ENCODE measurements at regions not wholly inside any gene's neighbourhood (a gene's known extent, or its start where the extent isn't known, plus 50 kb on each side); places are given as distances from the start of the nearest gene placed in this dataset.

DNA sequence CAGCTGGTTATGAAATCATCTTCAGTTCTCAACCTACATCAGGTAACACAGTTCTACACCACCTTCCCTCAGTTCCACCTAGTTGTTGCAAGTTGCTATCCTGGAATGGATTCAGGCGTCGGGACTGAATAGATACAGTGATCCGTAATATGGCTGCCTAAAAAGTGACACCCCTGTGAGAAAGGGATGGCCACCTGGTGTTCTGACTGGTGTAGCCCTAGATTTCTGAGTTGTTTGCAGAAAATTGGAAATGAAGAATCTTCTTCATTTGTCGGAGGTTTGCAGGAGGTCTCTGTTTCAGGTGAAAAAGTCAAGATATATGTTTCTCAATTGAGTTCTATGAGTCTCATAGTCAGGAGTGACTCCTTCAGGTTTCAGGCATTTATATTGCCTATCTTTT lies 225.8 kb upstream of the ELAC2 start:
- no peak for DNase-seq (ENCODE audit: extremely low read depth, low read depth, low spot score)

DNA sequence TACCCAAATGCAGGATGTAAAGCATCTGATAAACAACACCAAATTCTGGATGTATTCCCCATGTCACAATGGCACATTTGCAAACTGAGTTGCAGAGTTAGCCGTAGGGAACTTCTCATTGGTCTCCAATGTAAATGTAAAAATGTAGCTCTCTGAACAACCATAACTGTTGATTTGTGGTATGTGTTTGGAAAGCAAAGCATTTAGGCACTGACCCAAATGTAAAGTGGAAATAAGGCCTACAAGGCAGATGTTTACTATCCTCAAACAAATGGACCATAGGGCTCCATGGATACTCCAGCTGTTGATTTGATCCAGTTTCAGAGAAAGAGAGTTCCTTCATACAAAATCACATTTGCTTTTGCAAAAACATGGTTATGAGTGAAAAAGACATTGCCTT lies 223.0 kb upstream of the ELAC2 start:
- no peak for DNase-seq (ENCODE audit: extremely low read depth, low read depth, low spot score)

DNA sequence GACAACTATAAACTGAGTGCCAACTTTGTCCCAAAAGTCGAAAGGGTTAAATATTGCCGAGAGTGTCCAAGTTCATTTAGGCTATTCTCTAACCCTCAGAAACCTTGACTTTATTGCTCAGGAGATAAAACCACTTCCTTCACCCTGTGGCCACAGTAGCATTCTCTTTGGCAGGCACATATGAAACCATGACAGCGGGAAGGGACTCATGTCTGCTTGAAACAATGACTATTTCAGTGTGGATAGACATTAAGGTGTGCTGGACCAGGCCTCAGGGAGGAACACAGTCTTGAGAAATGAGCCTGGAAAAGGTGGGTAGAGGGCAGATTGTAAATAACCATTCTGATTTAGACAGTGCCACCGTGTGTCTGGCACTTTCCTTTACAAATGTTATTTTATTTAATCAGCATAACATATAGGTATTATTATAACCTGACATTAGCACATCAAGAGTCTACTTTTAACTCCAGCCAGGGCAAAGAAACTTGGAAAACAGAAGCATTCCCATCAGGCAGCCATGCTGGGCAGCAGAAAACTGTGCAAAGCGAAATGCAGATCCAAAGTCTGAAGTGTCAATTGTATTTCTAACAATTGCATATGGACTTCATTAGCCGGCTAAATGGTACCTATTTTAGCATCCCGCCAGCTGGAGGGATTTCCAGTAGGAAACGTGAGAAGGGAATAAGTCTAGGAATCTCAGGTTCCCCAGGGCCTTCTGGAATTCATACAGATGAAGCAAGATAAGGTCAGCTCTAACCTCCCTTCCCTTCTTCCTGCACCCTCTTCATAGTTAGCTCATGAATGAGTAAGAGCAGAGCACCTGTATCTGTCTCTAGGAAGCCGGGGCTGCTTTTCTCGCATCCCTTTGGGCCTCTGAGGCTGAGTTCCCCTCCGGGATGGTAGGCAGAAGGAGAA lies 212.8 kb upstream of the ELAC2 start:
- DNase-seq (ENCODE audit: extremely low read depth, low read depth, low spot score), result no peak

DNA sequence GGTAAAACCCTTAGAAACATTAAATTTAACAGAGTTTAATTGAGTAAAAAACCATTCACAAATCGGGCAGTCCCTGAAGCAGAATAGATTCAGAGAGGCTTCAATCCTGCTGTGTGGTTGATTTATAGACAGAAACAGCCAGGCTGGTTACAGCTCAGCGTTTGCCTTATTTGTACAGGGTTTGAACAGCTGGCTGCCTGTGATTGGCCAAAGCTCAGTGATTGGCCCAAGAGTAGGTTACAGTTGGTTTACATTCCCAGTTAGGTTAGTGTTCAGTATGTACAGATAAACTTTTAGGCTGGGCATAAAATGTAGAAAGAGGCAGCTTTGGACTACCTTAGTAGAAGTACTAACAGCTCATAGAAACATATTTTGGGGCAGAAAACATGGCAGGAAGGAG lies 210.4 kb upstream of the ELAC2 start:
- no peak for DNase-seq (ENCODE audit: extremely low read depth, low read depth, low spot score)

DNA sequence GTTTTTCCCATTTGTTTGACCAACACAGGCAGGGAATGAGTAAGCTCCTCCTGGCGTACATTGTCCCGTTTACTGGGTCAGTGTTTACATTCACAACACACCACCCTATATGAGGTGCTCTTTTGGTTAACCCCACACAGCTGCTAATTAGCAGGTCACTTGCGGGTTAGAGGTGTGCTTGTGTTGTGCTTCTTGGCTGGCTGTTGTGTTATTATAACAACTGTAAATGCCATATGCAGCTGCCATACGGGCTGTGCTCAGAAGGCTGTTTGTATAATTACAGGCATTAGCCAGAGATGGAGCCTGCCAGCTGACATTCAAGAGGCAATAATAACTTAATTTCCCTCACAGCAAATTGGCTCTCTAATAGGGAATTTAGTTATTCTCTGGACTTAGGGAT lies 205.1 kb upstream of the ELAC2 start:
- DNase-seq (ENCODE audit: extremely low read depth, low read depth, low spot score), result no peak

DNA sequence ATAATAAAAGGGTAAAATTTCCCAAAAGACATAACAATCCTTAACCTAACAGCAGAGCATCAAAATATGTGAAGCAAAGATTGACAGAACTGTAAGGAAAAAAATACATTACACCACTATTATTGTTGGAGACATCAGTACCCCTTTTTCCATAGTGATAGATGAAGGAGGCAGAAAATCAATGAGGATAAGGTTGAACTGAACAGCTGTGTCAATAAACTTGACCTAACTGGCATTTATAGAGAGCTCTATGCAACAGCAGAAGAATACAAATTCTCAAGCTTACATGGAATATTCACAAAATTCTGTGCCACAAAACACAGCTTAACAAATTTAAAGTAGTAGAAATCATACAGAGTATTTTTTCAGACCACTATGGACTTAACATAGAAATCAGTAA lies 195.0 kb upstream of the ELAC2 start:
- no peak for DNase-seq (ENCODE audit: extremely low read depth, low read depth, low spot score)

DNA sequence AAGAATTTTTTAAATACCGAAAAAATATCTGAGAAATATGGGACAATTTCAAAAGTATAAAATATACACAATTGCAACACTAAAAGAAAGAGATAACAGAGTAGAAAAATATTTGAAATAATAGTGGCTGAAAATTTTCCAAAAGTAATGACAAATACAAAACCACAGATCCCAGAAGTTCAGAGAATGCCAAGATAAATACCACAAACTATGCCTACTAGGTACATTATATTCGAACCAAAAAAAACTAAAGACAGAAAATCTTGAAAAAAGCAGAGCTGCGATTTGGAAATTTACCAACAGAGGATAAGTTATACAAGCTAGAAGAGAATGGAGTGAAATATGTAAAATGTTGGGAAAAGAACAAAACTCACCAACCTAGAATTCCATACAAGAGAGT lies 191.3 kb upstream of the ELAC2 start:
- no peak for DNase-seq (ENCODE audit: extremely low read depth, low read depth, low spot score)

DNA sequence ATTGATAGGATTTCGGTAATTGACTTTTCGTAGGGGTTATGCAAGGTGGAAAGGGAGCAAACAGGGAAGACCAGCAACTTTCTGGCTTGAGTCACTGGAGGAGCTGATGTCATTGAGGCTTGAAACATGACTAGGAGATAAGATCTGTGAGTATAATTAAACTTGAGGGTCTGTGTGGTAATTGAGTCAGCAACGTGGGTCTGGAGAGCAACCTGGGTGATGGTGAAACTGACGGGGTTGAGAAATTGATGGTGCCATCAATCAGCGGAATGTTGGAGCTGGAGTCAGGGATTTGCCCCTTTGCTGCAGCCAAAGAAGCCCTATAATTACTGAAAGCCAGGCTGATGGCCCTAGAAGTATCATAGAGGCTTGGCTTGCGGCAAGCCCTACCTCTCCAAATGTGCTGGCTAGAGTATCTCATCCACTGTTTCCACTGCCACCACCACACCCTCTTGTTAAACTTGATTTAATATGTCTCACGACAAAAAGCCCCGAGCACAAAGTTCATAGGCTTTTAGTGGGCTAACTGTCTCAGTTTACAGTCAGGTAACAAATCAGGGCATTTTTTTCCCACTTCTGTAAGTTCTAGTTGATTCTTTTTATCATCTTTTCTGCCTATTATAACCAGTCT lies 186.9 kb upstream of the ELAC2 start:
- DNase-seq (ENCODE audit: extremely low read depth, low read depth, low spot score), result no peak

DNA sequence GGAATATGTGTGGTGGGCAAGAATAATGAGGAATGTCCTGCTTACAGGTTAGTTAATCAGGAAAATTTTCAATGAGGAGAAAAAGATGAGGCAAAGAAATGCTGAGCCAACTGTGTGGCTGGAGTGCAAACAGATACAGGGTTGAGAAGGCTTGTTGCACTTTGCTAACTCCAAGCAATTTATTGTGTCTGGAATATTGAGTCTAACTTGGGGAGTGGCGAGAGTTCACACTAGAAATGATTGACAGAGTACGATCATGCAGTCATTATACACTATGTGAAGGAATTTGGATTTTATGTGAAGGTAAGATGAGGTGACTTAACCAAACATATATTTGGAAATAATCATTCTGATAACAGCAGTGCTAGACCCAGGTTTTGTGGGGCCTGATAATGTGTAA lies 185.0 kb upstream of the ELAC2 start:
- no peak for DNase-seq (ENCODE audit: extremely low read depth, low read depth, low spot score)

DNA sequence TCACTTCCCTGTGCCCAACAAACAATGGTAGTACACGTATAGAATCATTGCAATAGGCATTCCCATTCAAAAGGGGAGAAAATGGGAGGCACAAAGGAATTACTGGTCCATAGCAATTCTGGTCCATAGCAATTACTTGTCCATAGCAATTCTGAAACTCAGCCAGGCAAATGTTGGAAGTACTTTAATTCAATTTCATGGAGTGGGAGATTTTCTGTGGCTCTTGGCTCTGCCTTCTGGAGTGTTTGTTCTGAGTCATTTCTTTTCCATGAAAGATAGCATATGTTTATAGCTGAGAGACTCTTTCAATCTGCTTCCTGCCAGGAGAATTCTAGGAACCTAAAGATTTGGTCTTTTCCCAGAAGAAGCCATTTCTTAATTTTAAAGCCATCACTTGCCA lies 182.8 kb upstream of the ELAC2 start:
- DNase-seq (ENCODE audit: extremely low read depth, low read depth, low spot score), result no peak

DNA sequence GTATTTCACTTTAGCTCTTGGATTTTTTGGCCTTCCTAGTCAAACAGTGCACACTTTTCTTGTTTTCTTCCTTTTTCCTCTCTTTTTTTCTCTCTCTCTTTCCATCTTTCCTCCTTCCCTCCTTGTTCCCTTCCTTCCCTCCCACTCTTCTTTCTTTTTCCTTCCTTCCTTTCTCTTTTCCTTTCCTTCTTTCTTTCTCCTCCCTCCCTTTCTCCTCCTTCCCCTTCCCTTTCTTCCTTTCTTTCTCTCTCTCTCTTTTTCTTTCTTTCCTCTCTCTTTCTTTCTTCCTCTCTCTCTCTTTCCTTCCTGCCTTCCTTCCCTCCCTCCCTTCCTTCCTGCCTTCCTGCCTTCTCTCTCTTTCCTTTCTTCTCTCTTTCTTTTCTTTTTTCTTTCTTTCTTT lies 181.6 kb upstream of the ELAC2 start:
- no peak for DNase-seq (ENCODE audit: extremely low read depth, low read depth, low spot score)

DNA sequence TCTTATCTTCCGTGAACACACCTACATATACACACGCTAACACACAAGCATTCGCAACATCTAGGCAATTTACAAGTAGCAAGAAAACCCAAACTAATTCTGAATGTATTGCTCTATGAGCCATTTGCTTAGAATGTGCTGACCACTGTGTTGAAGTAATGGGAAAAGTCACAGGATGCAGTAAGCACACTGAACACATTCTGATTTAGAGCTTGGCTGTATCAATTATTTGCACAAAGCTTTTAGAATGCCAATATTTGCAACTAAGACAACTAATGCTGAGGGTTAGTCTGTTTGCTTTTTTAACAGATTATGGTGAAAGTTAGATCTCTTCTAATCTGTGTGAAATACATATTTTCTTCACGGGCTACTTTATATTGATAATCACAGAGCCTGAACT lies 179.8 kb upstream of the ELAC2 start:
- no peak for DNase-seq (ENCODE audit: extremely low read depth, low read depth, low spot score)

DNA sequence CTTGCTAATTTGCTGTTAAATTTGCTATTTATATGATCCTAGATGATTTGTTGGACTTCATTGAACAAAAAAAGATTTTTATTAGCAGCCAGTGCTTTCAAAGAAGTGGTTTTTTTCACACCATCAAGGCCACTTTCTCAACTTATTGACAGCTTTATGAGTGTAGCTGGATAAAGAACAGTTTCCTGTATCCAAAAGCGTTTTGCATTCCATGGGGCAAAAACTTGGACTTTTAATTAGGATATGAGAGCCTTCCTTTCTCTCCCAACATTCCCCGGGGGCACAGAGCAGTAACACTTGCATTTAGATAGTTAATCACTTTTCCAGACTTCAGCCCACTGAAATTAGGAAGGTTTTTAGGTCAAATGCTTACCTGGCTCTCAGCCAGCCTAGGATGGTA lies 177.1 kb upstream of the ELAC2 start:
- no peak for DNase-seq (ENCODE audit: extremely low read depth, low read depth, low spot score)

DNA sequence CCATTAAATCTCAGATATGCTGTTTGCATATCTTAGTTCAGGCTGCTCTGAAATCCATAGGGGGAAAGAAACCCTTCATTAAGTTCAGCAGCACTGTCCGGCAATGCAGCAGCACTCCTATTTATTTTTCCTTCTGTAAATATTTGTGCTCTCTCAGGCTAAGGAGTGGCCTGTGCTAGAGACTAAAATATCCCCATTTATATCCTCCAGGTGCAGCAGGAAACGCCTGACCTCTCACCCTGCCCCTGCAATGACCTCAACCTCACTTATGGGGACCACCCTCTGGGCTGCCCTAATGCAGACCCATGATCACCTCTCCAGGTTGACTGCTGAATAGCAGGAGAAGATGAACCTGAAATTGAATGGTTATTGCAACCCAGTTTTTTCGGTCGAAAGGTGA lies 165.0 kb upstream of the ELAC2 start:
- DNase-seq (ENCODE audit: extremely low read depth, low read depth, low spot score), result no peak

DNA sequence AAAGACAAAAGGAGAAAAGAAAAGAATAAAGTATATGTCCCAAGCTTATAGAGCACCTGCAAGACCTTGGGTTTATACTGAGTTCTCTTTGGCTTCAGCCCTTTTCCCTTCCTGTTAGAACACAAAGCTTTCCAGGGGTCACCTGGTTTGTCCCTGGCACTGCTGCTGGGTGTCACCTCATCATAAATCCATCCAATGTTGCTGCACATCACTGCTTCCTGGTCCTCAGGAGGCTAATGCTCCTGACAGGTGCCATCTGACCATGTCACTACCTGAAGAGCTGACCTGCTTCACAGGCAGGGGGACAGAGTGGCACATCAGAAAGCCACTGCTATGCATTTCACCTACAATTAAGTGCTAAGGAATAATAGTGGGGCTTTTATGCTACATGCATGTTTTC lies 164.6 kb upstream of the ELAC2 start:
- DNase-seq (ENCODE audit: extremely low read depth, low read depth, low spot score), result no peak

DNA sequence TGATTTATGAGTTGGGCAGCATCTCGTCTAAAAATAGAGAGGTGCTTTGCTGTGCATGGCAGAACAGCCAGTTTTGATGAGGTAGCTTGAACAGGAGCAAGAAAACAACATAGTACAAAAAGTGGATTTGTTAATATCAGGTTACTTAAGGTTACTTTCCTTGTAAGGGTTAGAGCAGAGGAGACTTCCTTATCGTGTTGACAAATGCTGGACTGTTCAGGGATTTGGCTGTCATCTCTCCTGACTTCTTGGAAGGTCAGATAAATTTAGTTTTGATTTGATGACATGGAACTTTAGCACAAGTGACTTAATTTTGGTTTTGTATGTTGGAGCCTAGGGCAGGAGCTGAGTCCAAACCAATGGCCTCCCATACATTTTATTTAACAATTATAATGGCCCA lies 163.9 kb upstream of the ELAC2 start:
- DNase-seq (ENCODE audit: extremely low read depth, low read depth, low spot score), result no peak

DNA sequence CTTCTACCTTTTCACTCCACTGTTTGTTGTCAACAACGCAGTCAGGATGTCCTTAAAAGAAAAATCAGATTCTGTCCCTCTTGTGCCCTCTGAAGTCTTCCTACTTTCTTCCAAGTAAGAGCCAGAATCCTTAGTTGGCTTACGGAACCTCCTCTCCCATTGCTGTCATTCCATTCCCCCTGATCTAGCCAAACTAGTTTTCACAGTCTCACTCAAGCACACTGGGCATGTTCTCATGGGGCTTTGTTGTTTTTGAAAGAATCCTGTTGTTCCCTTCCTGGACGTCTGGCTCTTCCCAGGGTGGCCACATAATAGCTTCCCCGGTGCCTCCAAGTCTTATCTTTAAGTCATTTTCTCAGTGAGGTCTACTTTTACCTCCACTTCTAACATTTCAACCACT lies 158.6 kb upstream of the ELAC2 start:
- no peak for DNase-seq (ENCODE audit: extremely low read depth, low read depth, low spot score)

DNA sequence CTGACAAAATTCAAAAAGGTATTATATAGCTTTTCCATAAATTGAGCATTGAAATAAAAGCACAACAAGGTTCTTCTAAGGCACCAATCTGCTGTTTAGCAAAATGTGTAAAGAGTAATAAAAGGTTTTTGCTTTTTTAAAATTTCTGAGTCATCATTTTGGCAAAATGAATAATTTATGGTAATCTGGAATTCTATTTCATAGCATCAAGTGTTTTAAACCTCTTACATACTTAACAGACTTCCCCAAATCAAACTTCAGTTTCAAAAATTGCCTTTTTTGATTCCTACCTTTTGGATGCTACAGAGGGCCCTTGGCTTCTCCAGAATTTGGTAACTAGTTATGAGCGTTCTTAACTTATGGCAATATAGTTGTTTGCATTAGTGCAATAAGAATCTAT lies 154.0 kb upstream of the ELAC2 start:
- no peak for DNase-seq (ENCODE audit: extremely low read depth, low read depth, low spot score)

DNA sequence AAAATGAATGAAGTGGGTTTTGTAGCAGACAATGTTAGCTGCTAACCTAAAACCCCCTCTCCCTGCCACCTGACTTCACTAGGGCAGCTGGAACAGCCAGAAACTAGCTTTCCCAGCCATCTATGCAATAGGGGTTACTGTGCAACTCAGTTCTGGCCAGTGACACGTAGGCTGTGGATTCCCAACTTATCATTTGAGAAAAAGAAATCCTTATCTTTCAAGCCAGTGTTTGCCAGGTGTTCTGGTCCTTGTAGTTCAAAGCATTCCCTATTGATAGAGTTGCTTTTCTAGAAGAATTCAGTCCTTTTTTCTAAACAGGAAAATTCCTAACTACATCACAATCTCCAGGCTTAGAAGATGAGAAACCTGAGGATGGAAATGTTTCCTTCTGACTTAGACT lies 144.5 kb upstream of the ELAC2 start:
- no peak for DNase-seq (ENCODE audit: extremely low read depth, low read depth, low spot score)

DNA sequence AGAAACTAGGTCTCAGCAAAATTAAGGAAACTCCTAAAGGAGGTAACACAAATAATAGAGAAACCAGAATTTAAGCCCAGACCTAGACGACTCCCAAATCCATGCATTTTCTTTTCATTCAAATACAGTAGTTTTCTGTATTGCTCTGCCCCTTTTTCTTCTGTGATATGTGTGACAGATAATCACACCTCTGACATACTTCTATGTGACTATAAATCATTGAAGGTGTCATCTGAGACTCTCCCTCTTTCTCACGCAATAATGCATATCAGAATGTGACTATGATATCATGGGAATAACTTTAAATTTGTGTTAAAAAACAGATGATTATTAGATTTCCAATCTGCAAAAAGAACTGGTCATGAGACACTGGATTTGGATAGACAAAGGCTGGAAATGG lies 143.0 kb upstream of the ELAC2 start:
- no peak for DNase-seq (ENCODE audit: extremely low read depth, low read depth, low spot score)

DNA sequence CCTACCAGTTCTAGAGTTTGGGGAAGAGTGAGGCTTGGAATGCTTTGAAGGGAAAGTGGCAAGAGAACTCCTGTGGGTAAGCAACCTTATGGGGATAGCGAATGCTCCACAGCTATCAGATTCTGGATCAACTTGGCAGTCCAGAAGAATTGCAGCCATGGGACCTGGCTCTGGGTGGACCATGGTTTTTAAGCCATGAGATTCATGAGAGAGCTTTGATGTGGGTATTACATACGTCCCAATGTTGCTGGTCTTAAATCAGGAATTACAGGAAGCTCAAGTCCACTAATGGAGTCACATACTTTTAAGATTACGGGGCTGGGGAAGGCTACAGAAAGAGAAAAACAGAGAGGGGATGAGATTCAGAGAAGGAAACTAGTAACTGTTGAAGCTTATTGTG lies 142.5 kb upstream of the ELAC2 start:
- DNase-seq (ENCODE audit: extremely low read depth, low read depth, low spot score), result no peak

DNA sequence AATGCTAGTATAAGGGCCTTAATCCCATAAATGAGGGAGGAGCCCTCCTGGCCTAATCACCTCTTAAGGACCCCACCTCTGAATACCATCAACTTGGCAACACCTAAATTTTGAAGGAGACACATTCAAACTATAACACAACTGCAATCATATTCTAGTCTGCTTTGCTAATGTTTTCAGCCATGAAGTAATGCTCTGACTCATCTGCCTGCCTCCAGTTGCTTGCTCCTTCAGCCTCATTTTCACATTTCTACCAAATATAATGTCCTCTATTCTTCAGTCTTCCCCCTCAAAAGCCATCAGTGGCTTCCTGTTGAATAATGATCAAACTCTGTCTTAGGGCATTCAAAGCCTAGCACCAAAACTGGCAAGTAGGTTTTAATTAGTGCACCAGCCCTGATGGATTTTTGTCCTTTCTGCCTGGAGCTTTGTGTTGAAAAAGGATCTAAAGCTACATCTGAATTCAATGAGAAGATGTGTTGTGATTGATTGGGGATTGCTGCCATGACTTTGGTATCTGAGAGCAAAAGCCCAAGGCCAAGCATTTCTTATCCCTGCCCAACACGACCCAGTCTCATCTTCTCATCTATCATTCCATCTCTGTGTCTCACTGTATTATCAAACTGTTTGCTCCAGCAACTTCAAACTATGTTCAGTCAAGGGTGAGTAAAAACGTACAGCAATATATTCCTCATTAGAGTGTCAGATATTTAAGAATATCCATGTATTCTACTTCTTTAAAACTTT lies 140.8 kb upstream of the ELAC2 start:
- no peak for DNase-seq (ENCODE audit: extremely low read depth, low read depth, low spot score)

All from glomerular endothelial cell (primary cell).